H9 (cell line): ENCODE measurements at regions not wholly inside any gene's neighbourhood (a gene's known extent, or its start where the extent isn't known, plus 50 kb on each side); places are given as distances from the start of the nearest gene placed in this dataset.

Experiments
- DNase-seq: peaks from one replicate; pipeline ENCODE4 v3.0.0-alpha.2; 2017
- H2AFZ ChIP-seq: one replicate; pipeline ENCODE4 v1.6.1; 2013; ENCODE audit warnings: mild to moderate bottlenecking, low read length, control low read depth, moderate library complexity
- H2AK5ac ChIP-seq: 2 replicates; pipeline ENCODE4 v1.6.1; 2013; ENCODE audit warnings: low read length, control low read depth, mixed read lengths; ENCODE audit not compliant: insufficient read length
- H2BK120ac ChIP-seq: one replicate; pipeline ENCODE4 v1.6.1; 2013; ENCODE audit warnings: low read depth, mild to moderate bottlenecking, low read length, control low read depth, inconsistent platforms; ENCODE audit not compliant: poor library complexity, severe bottlenecking
- H2BK12ac ChIP-seq: 2 replicates; pipeline ENCODE4 v1.6.1; 2013; ENCODE audit warnings: low read length, control low read depth, mixed read lengths, low read depth; ENCODE audit not compliant: insufficient read length
- H2BK15ac ChIP-seq: 2 replicates; pipeline ENCODE4 v1.6.1; 2013; ENCODE audit warnings: low read depth, low read length, control low read depth
- H2BK20ac ChIP-seq: one replicate; pipeline ENCODE4 v1.6.1; 2013; ENCODE audit warnings: low read depth, mild to moderate bottlenecking, low read length, control low read depth, inconsistent platforms; ENCODE audit not compliant: poor library complexity, severe bottlenecking
- H2BK5ac ChIP-seq: 2 replicates; pipeline ENCODE4 v1.6.1; 2013; ENCODE audit warnings: low read length, control low read depth, mixed read lengths; ENCODE audit not compliant: insufficient read length
- H3K14ac ChIP-seq: 2 replicates; pipeline ENCODE4 v1.6.1; 2013; ENCODE audit warnings: low read length, control low read depth; ENCODE audit not compliant: insufficient read depth
- H3K18ac ChIP-seq: 2 replicates; pipeline ENCODE4 v1.6.1; 2013; ENCODE audit warnings: low read depth, mild to moderate bottlenecking, mixed read lengths, low read length, control low read depth; ENCODE audit not compliant: insufficient read length
- H3K23ac ChIP-seq: 2 replicates; pipeline ENCODE4 v1.6.1; 2013; ENCODE audit warnings: low read length, control low read depth, mixed read lengths, low read depth; ENCODE audit not compliant: insufficient read length
- H3K23me2 ChIP-seq: 2 replicates; pipeline ENCODE4 v1.6.1; 2013; ENCODE audit warnings: low read depth, mild to moderate bottlenecking, mixed read lengths, low read length, control low read depth; ENCODE audit not compliant: insufficient read length, poor library complexity, severe bottlenecking
- H3K27ac ChIP-seq: 2 replicates; pipeline ENCODE4 v1.5.1; 2013; ENCODE audit warnings: low read length, control low read depth, mixed read lengths, low read depth; ENCODE audit not compliant: insufficient read length
- H3K27me3 ChIP-seq: 2 replicates; pipeline ENCODE4 v1.6.1; 2013; ENCODE audit warnings: low read length, control low read depth, inconsistent platforms; ENCODE audit not compliant: insufficient read depth
- H3K4ac ChIP-seq: 2 replicates; pipeline ENCODE4 v1.6.1; 2013; ENCODE audit warnings: low read depth, mild to moderate bottlenecking, control low read depth, inconsistent platforms, low read length, moderate library complexity
- H3K4me1 ChIP-seq: 2 replicates; pipeline ENCODE4 v1.6.1; 2013; ENCODE audit warnings: low read length, control low read depth, inconsistent platforms; ENCODE audit not compliant: insufficient read depth
- H3K4me2 ChIP-seq: 2 replicates; pipeline ENCODE4 v1.6.1; 2013; ENCODE audit warnings: low read length, control low read depth, mixed read lengths; ENCODE audit not compliant: insufficient read length, insufficient read depth
- H3K56ac ChIP-seq: 2 replicates; pipeline ENCODE4 v1.6.1; 2013; ENCODE audit warnings: low read depth, mild to moderate bottlenecking, mixed read lengths, low read length, control low read depth; ENCODE audit not compliant: insufficient read length
- H3K79me1 ChIP-seq: 2 replicates; pipeline ENCODE4 v1.6.1; 2013; ENCODE audit warnings: low read depth, mild to moderate bottlenecking, moderate library complexity, low read length, control low read depth, inconsistent platforms; ENCODE audit not compliant: insufficient read depth, poor library complexity, severe bottlenecking
- H3K79me2 ChIP-seq: 2 replicates; pipeline ENCODE4 v1.6.1; 2013; ENCODE audit warnings: low read length, control low read depth, inconsistent platforms; ENCODE audit not compliant: insufficient read depth
- H3K9ac ChIP-seq: 2 replicates; pipeline ENCODE4 v1.6.1; 2013; ENCODE audit warnings: low read length, control low read depth, mixed read lengths; ENCODE audit not compliant: insufficient read length; ENCODE audit errors: extremely low read depth
- H3K9me3 ChIP-seq: one replicate; pipeline ENCODE4 v1.6.1; 2013; ENCODE audit warnings: low read depth, low read length, inconsistent platforms; ENCODE audit not compliant: control insufficient read depth
- H3T11ph ChIP-seq: one replicate; pipeline ENCODE4 v1.6.1; 2013; ENCODE audit warnings: mild to moderate bottlenecking, low read length, control low read depth, inconsistent platforms
- H4K20me1 ChIP-seq: one replicate; pipeline ENCODE4 v1.6.1; 2013; ENCODE audit not compliant: control insufficient read depth, insufficient read length, insufficient read depth
- H4K5ac ChIP-seq: 2 replicates; pipeline ENCODE4 v1.6.1; 2013; ENCODE audit warnings: low read depth, mild to moderate bottlenecking, mixed read lengths, low read length, control low read depth; ENCODE audit not compliant: insufficient read length
- H4K8ac ChIP-seq: replicated peaks from 2 replicates; pipeline ENCODE4 v1.6.1; 2013; ENCODE audit warnings: low read length, control low read depth, mixed read lengths, low read depth; ENCODE audit not compliant: insufficient read length
- H4K91ac ChIP-seq: 2 replicates; pipeline ENCODE4 v1.6.1; 2013; ENCODE audit warnings: low read depth, mild to moderate bottlenecking, moderate library complexity, mixed read lengths, low read length, control low read depth; ENCODE audit not compliant: insufficient read length
- H3K27ac Mint-ChIP-seq, 3 experiments: 2 replicates in 2 of 3; 3 replicates in 1 of 3; pipeline ENCODE4 v1.8.0; 2020 to 2021; ENCODE audit warnings: mixed read lengths in 3 of 3, mild to moderate bottlenecking in 1 of 3, moderate library complexity in 1 of 3
- H3K27me3 Mint-ChIP-seq: 2 replicates; pipeline ENCODE4 v1.8.0; 2021; ENCODE audit warnings: low read depth, mild to moderate bottlenecking, moderate library complexity, mixed read lengths
- H3K36me3 Mint-ChIP-seq, 3 experiments: 2 replicates in 2 of 3; 3 replicates in 1 of 3; pipeline ENCODE4 v1.8.0; 2020 to 2021; ENCODE audit warnings: low read depth in 3 of 3, mixed read lengths in 3 of 3; ENCODE audit not compliant: insufficient read depth in 1 of 3
- H3K4me1 Mint-ChIP-seq, 2 experiments: 2 replicates each; pipeline ENCODE4 v1.8.0; 2020; ENCODE audit warnings: mixed read lengths in 2 of 2
- H3K4me3 Mint-ChIP-seq, 2 experiments: 2 replicates in 1 of 2; 3 replicates in 1 of 2; pipeline ENCODE4 v1.8.0; 2020 to 2021; ENCODE audit warnings: mild to moderate bottlenecking in 2 of 2, mixed read lengths in 2 of 2, moderate library complexity in 1 of 2
- H3K9me3 Mint-ChIP-seq, 2 experiments: 2 replicates in 1 of 2; 3 replicates in 1 of 2; pipeline ENCODE4 v1.8.0; 2020; ENCODE audit warnings: mild to moderate bottlenecking in 2 of 2, mixed read lengths in 2 of 2, moderate library complexity in 1 of 2
- CTCF ChIP-seq: fragments of 200-600 bp; sonication (generic); conservative IDR thresholded peaks from 3 replicates; pipeline ENCODE4 v1.8.0; 2021; ENCODE audit warnings: antibody characterized with exemption, mild to moderate bottlenecking
- WGBS: extraction: QIAGEN DNeasy Blood & Tissue Kit; methylation state at CpG from one replicate; pipeline ENCODE4 v1.1.7; 2013; ENCODE audit warnings: missing lambda C conversion rate, low lambda C conversion rate, mixed read lengths; ENCODE audit not compliant: insufficient read length; ENCODE audit errors: extremely low coverage; 5-methylcytosine and 5-hydroxymethylcytosine counted together

- Mint-ChIP-seq H3K27me3 (no peaks in the 10 kb centered on the region), H3K36me3 (peaks cover 0 to 4% (median 2%) of the 10 kb centered on the region in 3 experiments; a peak in 3 of 7 replicates), H3K4me1 (peaks cover 13 to 15% of the 10 kb centered on the region in 2 experiments), H3K27ac (no peak overlapping the region), H3K4me3 (no peak overlapping the region), H3K9me3 (peaks cover 9 to 12% of the 10 kb centered on the region in 2 experiments)
- Histone ChIP-seq H2AFZ (no peak overlapping the region), H3K14ac (no peak overlapping the region), H3K23ac (no peak overlapping the region), H2BK20ac (no peak overlapping the region), H3K56ac (no peak overlapping the region), H3K18ac (no peak overlapping the region), H4K8ac (no peak overlapping the region), H4K91ac (no peak overlapping the region), H3K4me2 (no peak overlapping the region), H4K5ac (no peak overlapping the region), H2BK120ac (no peak overlapping the region), H4K20me1 (no peaks in the 10 kb centered on the region), H2BK15ac (no peak overlapping the region), H3K4me1 (no peaks in the 10 kb centered on the region), H3K79me2 (no peaks in the 10 kb centered on the region), H3K9ac (no peak overlapping the region), H3T11ph (no peak overlapping the region), H2BK12ac (no peak overlapping the region), H2BK5ac (no peak overlapping the region), H3K27ac (no peak overlapping the region), H3K4ac (no peak overlapping the region), H3K23me2 (no peaks in the 10 kb centered on the region), H3K79me1 (no peaks in the 10 kb centered on the region), H3K9me3 (no peaks in the 10 kb centered on the region), H3K27me3 (no peaks in the 10 kb centered on the region), H2AK5ac (no peak overlapping the region)
- no CpG with 5 or more reads among the region's 1 CpG for WGBS
- DNase-seq, result no peak
- TF ChIP-seq CTCF, result no peak
These were observed 216.9 kb downstream of the CENPC start for GRCh38 chr4:67328393-67328792.
